ENCODE measurements at regions not wholly inside any gene's neighbourhood (a gene's known extent, or its start where the extent isn't known, plus 50 kb on each side); places are given as distances from the start of the nearest gene placed in this dataset.

- H3K27me3 ChIP-seq (ENCODE audit: insufficient read depth, low read length, poor library complexity), result peaks cover 10% of the 10 kb centered on the region
- no peak overlapping the region for H2AFZ ChIP-seq (ENCODE audit: low read depth, low read length)
- ATAC-seq (ENCODE audit: insufficient read depth, low read depth), result no peak
- H3K9ac ChIP-seq (ENCODE audit: low read depth, low read length), result no peak overlapping the region
- no peaks in the 10 kb centered on the region for H3K9me3 ChIP-seq (ENCODE audit: insufficient read depth, low read length, severe bottlenecking)
- no peaks in the 10 kb centered on the region for H3K4me1 ChIP-seq (ENCODE audit: insufficient read depth, low read length)
- no peaks in the 10 kb centered on the region for H4K20me1 ChIP-seq (ENCODE audit: insufficient read depth, low read length)
- H3K4me3 ChIP-seq (ENCODE audit: low read depth in 1 of 2, low read length in 2 of 2), result no peak overlapping the region
- DNase-seq, result no peak
- TF ChIP-seq EZH2 (IDR thresholded peaks at IDR 0.05; ENCODE audit: borderline replicate concordance, low read depth, low read length, severe bottlenecking), result no peak
- no peak for TF ChIP-seq CTCF (IDR thresholded peaks at IDR 0.05; ENCODE audit: borderline replicate concordance, extremely low read depth, low read length, poor library complexity, severe bottlenecking)
- H3K36me3 ChIP-seq (ENCODE audit: insufficient read depth, low read length), result no peaks in the 10 kb centered on the region
- H3K27ac ChIP-seq (ENCODE audit: low read length), result no peak overlapping the region
- no peak overlapping the region for H3K4me2 ChIP-seq (ENCODE audit: insufficient read depth, low read length)
- H3K79me2 ChIP-seq (ENCODE audit: insufficient read depth, low read length), result no peaks in the 10 kb centered on the region
Observed at GRCh38 chr5:72698481-72698880, 118.0 kb upstream of the TNPO1 start.

- DNase-seq, result no peak
- no peak for ATAC-seq (ENCODE audit: insufficient read depth, low read depth)
- Histone ChIP-seq H4K20me1 (ENCODE audit: insufficient read depth, low read length) (no peaks in the 10 kb centered on the region), H2AFZ (ENCODE audit: low read depth, low read length) (no peak overlapping the region), H3K36me3 (ENCODE audit: insufficient read depth, low read length) (no peaks in the 10 kb centered on the region), H3K79me2 (ENCODE audit: insufficient read depth, low read length) (no peaks in the 10 kb centered on the region), H3K9me3 (ENCODE audit: insufficient read depth, low read length, severe bottlenecking) (no peaks in the 10 kb centered on the region), H3K9ac (ENCODE audit: low read depth, low read length) (no peak overlapping the region), H3K4me1 (ENCODE audit: insufficient read depth, low read length) (no peaks in the 10 kb centered on the region), H3K27me3 (ENCODE audit: insufficient read depth, low read length, poor library complexity) (peaks cover 10% of the 10 kb centered on the region), H3K4me2 (ENCODE audit: insufficient read depth, low read length) (no peak overlapping the region), H3K27ac (ENCODE audit: low read length) (no peak overlapping the region), H3K4me3 (ENCODE audit: low read depth in 1 of 2, low read length in 2 of 2) (no peak overlapping the region)
- TF ChIP-seq CTCF (IDR thresholded peaks at IDR 0.05; ENCODE audit: borderline replicate concordance, extremely low read depth, low read length, poor library complexity, severe bottlenecking) (no peak), EZH2 (IDR thresholded peaks at IDR 0.05; ENCODE audit: borderline replicate concordance, low read depth, low read length, severe bottlenecking) (no peak)
Observed at GRCh38 chr5:72697622-72698021, 118.8 kb upstream of the TNPO1 start.

- no peaks in the 10 kb centered on the region for H3K9me3 ChIP-seq (ENCODE audit: insufficient read depth, low read length, severe bottlenecking)
- H4K20me1 ChIP-seq (ENCODE audit: insufficient read depth, low read length), result no peaks in the 10 kb centered on the region
- no peak overlapping the region for H3K9ac ChIP-seq (ENCODE audit: low read depth, low read length)
- peaks cover 13% of the 10 kb centered on the region for H3K27me3 ChIP-seq (ENCODE audit: insufficient read depth, low read length, poor library complexity)
- no peaks in the 10 kb centered on the region for H3K79me2 ChIP-seq (ENCODE audit: insufficient read depth, low read length)
- H2AFZ ChIP-seq (ENCODE audit: low read depth, low read length), result no peak overlapping the region
- H3K4me1 ChIP-seq (ENCODE audit: insufficient read depth, low read length), result no peaks in the 10 kb centered on the region
- H3K27ac ChIP-seq (ENCODE audit: low read length), result no peak overlapping the region
- no peaks in the 10 kb centered on the region for H3K36me3 ChIP-seq (ENCODE audit: insufficient read depth, low read length)
- TF ChIP-seq EZH2 (IDR thresholded peaks at IDR 0.05; ENCODE audit: borderline replicate concordance, low read depth, low read length, severe bottlenecking) (no peak), CTCF (IDR thresholded peaks at IDR 0.05; ENCODE audit: borderline replicate concordance, extremely low read depth, low read length, poor library complexity, severe bottlenecking) (no peak)
- H3K4me3 ChIP-seq (ENCODE audit: low read depth in 1 of 2, low read length in 2 of 2), result no peak overlapping the region
- no peak for ATAC-seq (ENCODE audit: insufficient read depth, low read depth)
- no peak for DNase-seq
- no peak overlapping the region for H3K4me2 ChIP-seq (ENCODE audit: insufficient read depth, low read length)
Observed at GRCh38 chr5:72695659-72696058, 120.8 kb upstream of the TNPO1 start.

- peaks cover 17% of the 10 kb centered on the region for H3K27me3 ChIP-seq (ENCODE audit: insufficient read depth, low read length, poor library complexity)
- no peak overlapping the region for H3K4me3 ChIP-seq (ENCODE audit: low read depth in 1 of 2, low read length in 2 of 2)
- TF ChIP-seq CTCF (IDR thresholded peaks at IDR 0.05; ENCODE audit: borderline replicate concordance, extremely low read depth, low read length, poor library complexity, severe bottlenecking), result no peak
- no peak for TF ChIP-seq EZH2 (IDR thresholded peaks at IDR 0.05; ENCODE audit: borderline replicate concordance, low read depth, low read length, severe bottlenecking)
- no peaks in the 10 kb centered on the region for H3K4me1 ChIP-seq (ENCODE audit: insufficient read depth, low read length)
- no peak overlapping the region for H3K27ac ChIP-seq (ENCODE audit: low read length)
- no peaks in the 10 kb centered on the region for H3K79me2 ChIP-seq (ENCODE audit: insufficient read depth, low read length)
- DNase-seq (no peak), ATAC-seq (ENCODE audit: insufficient read depth, low read depth) (no peak)
- no peaks in the 10 kb centered on the region for H3K9me3 ChIP-seq (ENCODE audit: insufficient read depth, low read length, severe bottlenecking)
- H3K36me3 ChIP-seq (ENCODE audit: insufficient read depth, low read length), result no peaks in the 10 kb centered on the region
- H3K4me2 ChIP-seq (ENCODE audit: insufficient read depth, low read length), result no peak overlapping the region
- H2AFZ ChIP-seq (ENCODE audit: low read depth, low read length), result no peak overlapping the region
- no peaks in the 10 kb centered on the region for H4K20me1 ChIP-seq (ENCODE audit: insufficient read depth, low read length)
- no peak overlapping the region for H3K9ac ChIP-seq (ENCODE audit: low read depth, low read length)
Observed at GRCh38 chr5:72694856-72695255, 121.6 kb upstream of the TNPO1 start.
